Caco-2 (cell line): ENCODE measurements at regions not wholly inside any gene's neighbourhood (a gene's known extent, or its start where the extent isn't known, plus 50 kb on each side); places are given as distances from the start of the nearest gene placed in this dataset.

ENCODE experiments used
- BruUV-seq: library from RNA; stranded (reverse); fragments of 400-500 nt; replicated peaks from 2 replicates; lab custom pipeline; 2021; lab: Mats Ljungman, UMichigan
- CTCF ChIA-PET: fragments of 300-600 bp; sonication (Branson Sonifier 250); formaldehyde crosslinking; loops from one replicate; lab custom pipeline; 2022; ENCODE audit warnings: antibody characterized with exemption; lab: Charles Lee
- POLR2A ChIA-PET: fragments of 300-600 bp; sonication (Branson Sonifier 250); formaldehyde crosslinking; loops from one replicate; lab custom pipeline; 2022; ENCODE audit warnings: antibody characterized with exemption; lab: Charles Lee
- DNase-seq, 2 experiments: peaks; one replicate each; pipeline versions ENCODE4 v3.0.0 to v3.0.0-alpha.2; 2020 to 2022
- H3K27me3 ChIP-seq: replicated peaks from 2 replicates; pipeline ENCODE4 v1.6.0; 2011; ENCODE audit warnings: low read length; ENCODE audit not compliant: control insufficient read depth, insufficient read depth
- H3K36me3 ChIP-seq: 2 replicates; pipeline ENCODE4 v1.5.1; 2011; ENCODE audit warnings: low read length; ENCODE audit not compliant: control insufficient read depth, insufficient read depth
- H3K4me1 ChIP-seq: fragments of 250-450 bp; sonication (Bioruptor Pico); 2 replicates; pipeline ENCODE4 v1.5.1; 2020; ENCODE audit warnings: mild to moderate bottlenecking
- H3K4me3 ChIP-seq: 2 replicates; pipeline ENCODE4 v1.5.1; 2011; ENCODE audit warnings: low read depth, mild to moderate bottlenecking, control low read depth, low read length
- H3K9me3 ChIP-seq: fragments of 250-450 bp; sonication (Bioruptor Pico); 2 replicates; pipeline ENCODE4 v1.5.1; 2020; ENCODE audit warnings: mild to moderate bottlenecking, moderate library complexity
- H3K27ac Mint-ChIP-seq: one replicate; pipeline ENCODE4 v1.8.0; 2022; ENCODE audit warnings: mixed read lengths; ENCODE audit not compliant: unreplicated experiment
- H3K27me3 Mint-ChIP-seq: one replicate; pipeline ENCODE4 v1.8.0; 2022; ENCODE audit warnings: mixed read lengths; ENCODE audit not compliant: insufficient read depth, unreplicated experiment
- H3K36me3 Mint-ChIP-seq: one replicate; pipeline ENCODE4 v1.8.0; 2022; ENCODE audit warnings: mild to moderate bottlenecking, mixed read lengths; ENCODE audit not compliant: insufficient read depth, unreplicated experiment
- H3K4me1 Mint-ChIP-seq: one replicate; pipeline ENCODE4 v1.8.0; 2022; ENCODE audit warnings: low read depth, mixed read lengths; ENCODE audit not compliant: unreplicated experiment
- H3K4me3 Mint-ChIP-seq: one replicate; pipeline ENCODE4 v1.8.0; 2022; ENCODE audit warnings: mild to moderate bottlenecking, moderate library complexity, mixed read lengths; ENCODE audit not compliant: unreplicated experiment
- H3K9me3 Mint-ChIP-seq: one replicate; pipeline ENCODE4 v1.8.0; 2022; ENCODE audit warnings: mixed read lengths; ENCODE audit not compliant: unreplicated experiment
- intact Hi-C: fragments of 100-400 bp; cut with micrococcal nuclease; formaldehyde crosslinking; loops from one replicate; pipeline ENCODE4 v1.10.0; 2022; ENCODE audit not compliant: unreplicated experiment
- TF ChIP-seq, protein P1 (sequence below), 2 experiments: fragments of 200-600 bp in 1 of 2; IDR thresholded peaks; 1 replicate in 1 of 2; 2 replicates in 1 of 2; pipeline versions ENCODE4 v1.5.1 to v1.8.0; 2011 to 2022; ENCODE audit warnings: antibody characterized with exemption in 1 of 2, control low read depth in 1 of 2, inconsistent platforms in 1 of 2, low read depth in 1 of 2, low read length in 1 of 2, mild to moderate bottlenecking in 1 of 2, moderate library complexity in 1 of 2; ENCODE audit not compliant: insufficient read depth in 1 of 2, severe bottlenecking in 1 of 2, unreplicated experiment in 1 of 2

DNA sequence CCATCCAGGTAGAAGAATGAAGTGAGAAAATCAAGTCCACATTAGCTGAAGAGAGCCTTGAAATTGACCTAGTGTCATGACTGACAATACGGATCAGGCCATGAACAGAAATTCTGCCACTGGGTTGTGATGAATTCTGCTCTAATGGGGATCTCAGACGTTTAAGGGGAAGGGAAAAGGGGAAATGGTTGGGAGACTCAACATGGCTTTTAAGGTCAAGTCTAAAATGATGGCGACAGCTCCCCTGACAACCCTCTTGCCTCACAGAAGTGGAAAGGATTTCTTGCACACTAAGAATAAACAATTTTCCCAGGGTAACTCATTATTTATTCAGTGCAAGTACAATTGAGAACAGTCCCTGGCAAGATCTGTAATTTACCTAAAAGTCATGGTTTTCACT lies 302.5 kb upstream of the ACVR2A start:
- Mint-ChIP-seq H3K9me3 (no peaks in the 10 kb centered on the region), H3K4me1 (no peaks in the 10 kb centered on the region), H3K27ac (no peak overlapping the region), H3K36me3 (no peaks in the 10 kb centered on the region), H3K4me3 (no peak overlapping the region), H3K27me3 (no peaks in the 10 kb centered on the region)
- Histone ChIP-seq H3K36me3 (no peaks in the 10 kb centered on the region), H3K27me3 (no peaks in the 10 kb centered on the region), H3K4me1 (no peaks in the 10 kb centered on the region), H3K9me3 (no peaks in the 10 kb centered on the region), H3K4me3 (no peak overlapping the region)
- ChIA-PET POLR2A (no interaction called here), CTCF (no interaction called here)
- no TSS peak for BruUV-seq
- no peak for DNase-seq
- TF ChIP-seq, protein P1, sequence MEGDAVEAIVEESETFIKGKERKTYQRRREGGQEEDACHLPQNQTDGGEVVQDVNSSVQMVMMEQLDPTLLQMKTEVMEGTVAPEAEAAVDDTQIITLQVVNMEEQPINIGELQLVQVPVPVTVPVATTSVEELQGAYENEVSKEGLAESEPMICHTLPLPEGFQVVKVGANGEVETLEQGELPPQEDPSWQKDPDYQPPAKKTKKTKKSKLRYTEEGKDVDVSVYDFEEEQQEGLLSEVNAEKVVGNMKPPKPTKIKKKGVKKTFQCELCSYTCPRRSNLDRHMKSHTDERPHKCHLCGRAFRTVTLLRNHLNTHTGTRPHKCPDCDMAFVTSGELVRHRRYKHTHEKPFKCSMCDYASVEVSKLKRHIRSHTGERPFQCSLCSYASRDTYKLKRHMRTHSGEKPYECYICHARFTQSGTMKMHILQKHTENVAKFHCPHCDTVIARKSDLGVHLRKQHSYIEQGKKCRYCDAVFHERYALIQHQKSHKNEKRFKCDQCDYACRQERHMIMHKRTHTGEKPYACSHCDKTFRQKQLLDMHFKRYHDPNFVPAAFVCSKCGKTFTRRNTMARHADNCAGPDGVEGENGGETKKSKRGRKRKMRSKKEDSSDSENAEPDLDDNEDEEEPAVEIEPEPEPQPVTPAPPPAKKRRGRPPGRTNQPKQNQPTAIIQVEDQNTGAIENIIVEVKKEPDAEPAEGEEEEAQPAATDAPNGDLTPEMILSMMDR (IDR thresholded peaks at IDR 0.05; ENCODE audit: insufficient read depth in 1 of 2, low read depth in 1 of 2, low read length in 1 of 2, severe bottlenecking in 1 of 2, unreplicated experiment in 1 of 2): no peak
- intact Hi-C loops: no loop called here

DNA sequence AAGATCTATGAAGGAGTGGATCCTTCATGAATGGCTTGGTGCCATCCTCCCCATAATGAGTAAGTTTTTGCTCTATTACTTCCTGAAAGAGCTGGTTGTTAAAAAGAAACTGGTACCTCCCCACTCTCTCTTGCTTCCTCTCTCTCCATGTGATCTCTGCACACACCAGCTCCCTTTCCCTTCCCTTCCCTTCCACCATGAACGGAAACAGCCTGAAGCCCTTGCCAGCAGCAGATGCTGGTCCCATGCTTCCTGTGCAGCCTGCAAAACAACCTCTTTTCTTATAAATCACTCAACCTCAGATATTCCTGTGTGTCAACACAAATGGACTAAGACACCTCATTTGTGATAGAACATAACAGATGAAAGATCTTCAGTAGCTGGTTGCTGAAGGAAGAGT lies 303.5 kb upstream of the ACVR2A start:
- Mint-ChIP-seq H3K4me3 (no peak overlapping the region), H3K36me3 (no peaks in the 10 kb centered on the region), H3K9me3 (no peaks in the 10 kb centered on the region), H3K27me3 (no peaks in the 10 kb centered on the region), H3K27ac (no peak overlapping the region), H3K4me1 (no peaks in the 10 kb centered on the region)
- CTCF ChIA-PET: no interaction called here
- H3K4me3 ChIP-seq: no peak overlapping the region
- intact Hi-C loops: no loop called here
- DNase-seq: no peak
- TF ChIP-seq, protein P1 (IDR thresholded peaks at IDR 0.05; ENCODE audit: insufficient read depth in 1 of 2, low read depth in 1 of 2, low read length in 1 of 2, severe bottlenecking in 1 of 2, unreplicated experiment in 1 of 2): no peak
- BruUV-seq: no TSS peak
- no peaks in the 10 kb centered on the region for H3K4me1 ChIP-seq
- H3K9me3 ChIP-seq: no peaks in the 10 kb centered on the region
- no peaks in the 10 kb centered on the region for H3K36me3 ChIP-seq
- H3K27me3 ChIP-seq: no peaks in the 10 kb centered on the region
- POLR2A ChIA-PET: no interaction called here

DNA sequence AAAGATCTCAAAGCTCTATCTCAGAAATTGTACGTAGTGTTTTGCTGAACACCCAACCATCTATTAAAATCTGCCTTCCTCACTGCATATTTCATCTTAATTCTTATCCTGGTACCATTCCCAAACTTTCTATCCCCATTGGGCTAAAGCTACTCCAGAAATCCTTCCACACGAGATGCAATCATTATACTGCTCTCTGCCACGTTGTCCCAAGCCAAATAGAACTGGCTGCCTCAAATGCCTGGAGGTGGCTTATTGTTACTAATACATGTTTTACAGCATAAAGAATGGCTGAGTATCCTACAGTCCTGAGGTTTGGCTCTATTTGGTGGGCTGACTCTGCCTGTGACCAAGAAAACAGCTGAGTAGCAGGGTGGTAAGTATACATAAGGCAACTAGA lies 306.0 kb upstream of the ACVR2A start:
- Histone ChIP-seq H3K9me3 (no peaks in the 10 kb centered on the region), H3K4me3 (no peak overlapping the region), H3K36me3 (no peaks in the 10 kb centered on the region), H3K27me3 (no peaks in the 10 kb centered on the region), H3K4me1 (no peaks in the 10 kb centered on the region)
- no TSS peak for BruUV-seq
- H3K27ac Mint-ChIP-seq: no peak overlapping the region
- intact Hi-C loops: no loop called here
- no peaks in the 10 kb centered on the region for H3K27me3 Mint-ChIP-seq
- no peak for DNase-seq
- no peaks in the 10 kb centered on the region for H3K4me1 Mint-ChIP-seq
- TF ChIP-seq, protein P1 (IDR thresholded peaks at IDR 0.05; ENCODE audit: insufficient read depth in 1 of 2, low read depth in 1 of 2, low read length in 1 of 2, severe bottlenecking in 1 of 2, unreplicated experiment in 1 of 2): no peak
- POLR2A ChIA-PET: no interaction called here
- no peaks in the 10 kb centered on the region for H3K9me3 Mint-ChIP-seq
- H3K36me3 Mint-ChIP-seq: no peaks in the 10 kb centered on the region
- CTCF ChIA-PET: no interaction called here
- H3K4me3 Mint-ChIP-seq: no peak overlapping the region
